ENCODE measurements at regions not wholly inside any gene's neighbourhood (a gene's known extent, or its start where the extent isn't known, plus 50 kb on each side); places are given as distances from the start of the nearest gene placed in this dataset.

- H3K9me3 ChIP-seq (ENCODE audit: severe bottlenecking) = no peaks in the 10 kb centered on the region
- H3K27ac ChIP-seq = no peak overlapping the region
- no peaks in the 10 kb centered on the region for H3K27me3 ChIP-seq (ENCODE audit: insufficient read depth, low read depth, severe bottlenecking)
- H3K36me3 ChIP-seq = no peaks in the 10 kb centered on the region
- no peak for TF ChIP-seq CTCF (IDR thresholded peaks at IDR 0.05; ENCODE audit: low read depth, low read length)
- DNase-seq = no peak
- H3K4me3 ChIP-seq (ENCODE audit: low read depth, low read length) = no peak overlapping the region
These were observed 365.8 kb upstream of the SEMA6D start for GRCh38 chr15:47351501-47351900.

- no peaks in the 10 kb centered on the region for H3K36me3 ChIP-seq
- no peak for TF ChIP-seq CTCF (IDR thresholded peaks at IDR 0.05; ENCODE audit: low read depth, low read length)
- no peaks in the 10 kb centered on the region for H3K9me3 ChIP-seq (ENCODE audit: severe bottlenecking)
- H3K27me3 ChIP-seq (ENCODE audit: insufficient read depth, low read depth, severe bottlenecking) = no peaks in the 10 kb centered on the region
- no peak overlapping the region for H3K4me3 ChIP-seq (ENCODE audit: low read depth, low read length)
- no peak for DNase-seq
- no peak overlapping the region for H3K27ac ChIP-seq
These were observed 365.1 kb upstream of the SEMA6D start for GRCh38 chr15:47352217-47352616.

GRCh38 chr15:47355759-47356158, 361.5 kb upstream of the SEMA6D start:
- Histone ChIP-seq H3K9me3 (ENCODE audit: severe bottlenecking) (no peaks in the 10 kb centered on the region), H3K4me3 (ENCODE audit: low read depth, low read length) (no peak overlapping the region), H3K36me3 (no peaks in the 10 kb centered on the region), H3K27me3 (ENCODE audit: insufficient read depth, low read depth, severe bottlenecking) (no peaks in the 10 kb centered on the region), H3K27ac (0 out of 2 replicates have a peak overlapping the region, but pooled peaks have one; percentile 16)
- TF ChIP-seq CTCF (IDR thresholded peaks at IDR 0.05; ENCODE audit: low read depth, low read length) = no peak
- DNase-seq = no peak

- Histone ChIP-seq H3K36me3 (no peaks in the 10 kb centered on the region), H3K9me3 (ENCODE audit: severe bottlenecking) (no peaks in the 10 kb centered on the region), H3K27ac (no peak overlapping the region), H3K4me3 (ENCODE audit: low read depth, low read length) (no peak overlapping the region), H3K27me3 (ENCODE audit: insufficient read depth, low read depth, severe bottlenecking) (no peaks in the 10 kb centered on the region)
- no peak for DNase-seq
- no peak for TF ChIP-seq CTCF (IDR thresholded peaks at IDR 0.05; ENCODE audit: low read depth, low read length)
These were observed 361.0 kb upstream of the SEMA6D start for GRCh38 chr15:47356297-47356696.

- H3K27me3 ChIP-seq (ENCODE audit: insufficient read depth, low read depth, severe bottlenecking) = no peaks in the 10 kb centered on the region
- TF ChIP-seq CTCF (IDR thresholded peaks at IDR 0.05; ENCODE audit: low read depth, low read length) = no peak
- DNase-seq = no peak
- H3K27ac ChIP-seq = no peak overlapping the region
- H3K4me3 ChIP-seq (ENCODE audit: low read depth, low read length) = no peak overlapping the region
- H3K9me3 ChIP-seq (ENCODE audit: severe bottlenecking) = no peaks in the 10 kb centered on the region
- H3K36me3 ChIP-seq = no peaks in the 10 kb centered on the region
These were observed 358.4 kb upstream of the SEMA6D start for GRCh38 chr15:47358876-47359275.

- Histone ChIP-seq H3K36me3 (no peaks in the 10 kb centered on the region), H3K9me3 (ENCODE audit: severe bottlenecking) (no peaks in the 10 kb centered on the region), H3K27me3 (ENCODE audit: insufficient read depth, low read depth, severe bottlenecking) (no peaks in the 10 kb centered on the region), H3K27ac (no peak overlapping the region), H3K4me3 (ENCODE audit: low read depth, low read length) (no peak overlapping the region)
- no peak for DNase-seq
- TF ChIP-seq CTCF (IDR thresholded peaks at IDR 0.05; ENCODE audit: low read depth, low read length) = no peak
These were observed 357.0 kb upstream of the SEMA6D start for GRCh38 chr15:47360305-47360704.

Measured in WERI-Rb-1 (cell line).